IPS-18c (cell line): ENCODE measurements at regions not wholly inside any gene's neighbourhood (a gene's known extent, or its start where the extent isn't known, plus 50 kb on each side); places are given as distances from the start of the nearest gene placed in this dataset.

Experiments used
- H3K4me3 ChIP-seq: 2 replicates; pipeline ENCODE4 v1.7.0; 2013; ENCODE audit warnings: low read depth, mild to moderate bottlenecking, low read length, moderate library complexity; ENCODE audit not compliant: insufficient read depth
- H3K9me3 ChIP-seq: one replicate; pipeline ENCODE4 v1.6.1; 2013; ENCODE audit warnings: mild to moderate bottlenecking, low read length, moderate library complexity; ENCODE audit not compliant: control insufficient read depth, insufficient read depth

- Histone ChIP-seq H3K9me3 (no peaks in the 10 kb centered on the region), H3K4me3 (no peak overlapping the region)
Observed at GRCh38 chr1:209395169-209395568, 188.3 kb upstream of the CAMK1G start.

- H3K9me3 ChIP-seq, result no peaks in the 10 kb centered on the region
- H3K4me3 ChIP-seq, result no peak overlapping the region
Observed at GRCh38 chr1:209397371-209397770, 186.1 kb upstream of the CAMK1G start.

GRCh38 chr1:209397910-209398309 is 185.6 kb upstream of the CAMK1G start:
- Histone ChIP-seq H3K4me3 (no peak overlapping the region), H3K9me3 (no peaks in the 10 kb centered on the region)

- no peaks in the 10 kb centered on the region for H3K9me3 ChIP-seq
- no peak overlapping the region for H3K4me3 ChIP-seq
Observed at GRCh38 chr1:209398313-209398991, 185.1 kb upstream of the CAMK1G start.

GRCh38 chr1:209399800-209400199 is 183.7 kb upstream of the CAMK1G start:
- no peak overlapping the region for H3K4me3 ChIP-seq
- no peaks in the 10 kb centered on the region for H3K9me3 ChIP-seq

- Histone ChIP-seq H3K9me3 (no peaks in the 10 kb centered on the region), H3K4me3 (no peak overlapping the region)
Observed at GRCh38 chr1:209400351-209401220, 182.9 kb upstream of the CAMK1G start.

GRCh38 chr1:209402697-209403096 is 180.8 kb upstream of the CAMK1G start:
- Histone ChIP-seq H3K4me3 (no peak overlapping the region), H3K9me3 (no peaks in the 10 kb centered on the region)

GRCh38 chr1:209403921-209404320 is 179.6 kb upstream of the CAMK1G start:
- Histone ChIP-seq H3K4me3 (no peak overlapping the region), H3K9me3 (no peaks in the 10 kb centered on the region)

GRCh38 chr1:209404577-209404976 is 178.9 kb upstream of the CAMK1G start:
- Histone ChIP-seq H3K9me3 (no peaks in the 10 kb centered on the region), H3K4me3 (no peak overlapping the region)

- no peaks in the 10 kb centered on the region for H3K9me3 ChIP-seq
- no peak overlapping the region for H3K4me3 ChIP-seq
Observed at GRCh38 chr1:209405183-209405814, 178.2 kb upstream of the CAMK1G start.

- Histone ChIP-seq H3K4me3 (no peak overlapping the region), H3K9me3 (no peaks in the 10 kb centered on the region)
Observed at GRCh38 chr1:209406168-209406567, 177.3 kb upstream of the CAMK1G start.

- H3K9me3 ChIP-seq, result no peaks in the 10 kb centered on the region
- H3K4me3 ChIP-seq, result no peak overlapping the region
Observed at GRCh38 chr1:209406595-209406994, 176.9 kb upstream of the CAMK1G start.

GRCh38 chr1:209409780-209410179 is 173.7 kb upstream of the CAMK1G start:
- Histone ChIP-seq H3K9me3 (no peaks in the 10 kb centered on the region), H3K4me3 (no peak overlapping the region)

- no peak overlapping the region for H3K4me3 ChIP-seq
- no peaks in the 10 kb centered on the region for H3K9me3 ChIP-seq
Observed at GRCh38 chr1:209411491-209411929, 172.0 kb upstream of the CAMK1G start.

- Histone ChIP-seq H3K9me3 (no peaks in the 10 kb centered on the region), H3K4me3 (no peak overlapping the region)
Observed at GRCh38 chr1:209412036-209412435, 171.5 kb upstream of the CAMK1G start.

- no peak overlapping the region for H3K4me3 ChIP-seq
Observed at GRCh38 chr1:209412566-209412965, 170.9 kb upstream of the CAMK1G start.

GRCh38 chr1:209413062-209413461 is 170.5 kb upstream of the CAMK1G start:
- no peaks in the 10 kb centered on the region for H3K9me3 ChIP-seq
- no peak overlapping the region for H3K4me3 ChIP-seq

More at GRCh38 chr1:209412566-209412965, 170.9 kb upstream of the CAMK1G start:
- no peaks in the 10 kb centered on the region for H3K9me3 ChIP-seq

GRCh38 chr1:209414803-209415329 is 168.6 kb upstream of the CAMK1G start:
- no peaks in the 10 kb centered on the region for H3K9me3 ChIP-seq
- H3K4me3 ChIP-seq, result no peak overlapping the region
